NCI-H2196 (cell line): ENCODE measurements at regions not wholly inside any gene's neighbourhood (a gene's known extent, or its start where the extent isn't known, plus 50 kb on each side); places are given as distances from the start of the nearest gene placed in this dataset.
"Not testable (repeated sequence)": the region's sequence is repeated elsewhere in the genome, so short reads cannot be mapped to it uniquely, and the experiment has no call there.

Experiments used
- DNase-seq: peaks from one replicate; lab custom pipeline; 2025; ENCODE audit not compliant: unreplicated experiment; lab: John Stamatoyannopoulos, UW

GRCh38 chr17:79560527-79560926, 50.3 kb downstream of the RBFOX3 start:
- DNase-seq, result no peak

GRCh38 chr17:79559111-79559887, 51.6 kb downstream of the RBFOX3 start:
- no peak for DNase-seq

- DNase-seq, result no peak
These were observed 52.6 kb downstream of the RBFOX3 start for GRCh38 chr17:79558091-79558900.

GRCh38 chr17:79557276-79558090, 53.4 kb downstream of the RBFOX3 start:
- DNase-seq, result no peak

- no peak for DNase-seq
These were observed 54.6 kb downstream of the RBFOX3 start for GRCh38 chr17:79556271-79556670.

GRCh38 chr17:79555543-79555942, 55.3 kb downstream of the RBFOX3 start:
- no peak for DNase-seq

GRCh38 chr17:79554346-79554745, 56.5 kb downstream of the RBFOX3 start:
- not testable (repeated sequence) for DNase-seq

GRCh38 chr17:79552824-79553223, 58.0 kb downstream of the RBFOX3 start:
- DNase-seq, result no peak

GRCh38 chr17:79552405-79552804, 58.4 kb downstream of the RBFOX3 start:
- no peak for DNase-seq

- DNase-seq, result no peak
These were observed 61.5 kb downstream of the RBFOX3 start for GRCh38 chr17:79549141-79549915.

GRCh38 chr17:79548116-79548515, 62.7 kb downstream of the RBFOX3 start:
- DNase-seq, result no peak

GRCh38 chr17:79547586-79547985, 63.3 kb downstream of the RBFOX3 start:
- DNase-seq, result no peak

- DNase-seq, result not testable (repeated sequence)
These were observed 63.7 kb downstream of the RBFOX3 start for GRCh38 chr17:79547171-79547570.

GRCh38 chr17:79546386-79546785, 64.5 kb downstream of the RBFOX3 start:
- no peak for DNase-seq

- no peak for DNase-seq
These were observed 65.4 kb downstream of the RBFOX3 start for GRCh38 chr17:79545251-79546005.

- DNase-seq, result no peak
These were observed 66.5 kb downstream of the RBFOX3 start for GRCh38 chr17:79544142-79544914.

- no peak for DNase-seq
These were observed 67.3 kb downstream of the RBFOX3 start for GRCh38 chr17:79543531-79543930.

GRCh38 chr17:79542718-79543117, 68.1 kb downstream of the RBFOX3 start:
- no peak for DNase-seq
